H9 (cell line): ENCODE measurements at regions not wholly inside any gene's neighbourhood (a gene's known extent, or its start where the extent isn't known, plus 50 kb on each side); places are given as distances from the start of the nearest gene placed in this dataset.

Experiments
- DNase-seq: peaks from one replicate; pipeline ENCODE4 v3.0.0-alpha.2; 2017
- H2AFZ ChIP-seq: one replicate; pipeline ENCODE4 v1.6.1; 2013; ENCODE audit warnings: mild to moderate bottlenecking, low read length, control low read depth, moderate library complexity
- H2AK5ac ChIP-seq: 2 replicates; pipeline ENCODE4 v1.6.1; 2013; ENCODE audit warnings: low read length, control low read depth, mixed read lengths; ENCODE audit not compliant: insufficient read length
- H2BK120ac ChIP-seq: one replicate; pipeline ENCODE4 v1.6.1; 2013; ENCODE audit warnings: low read depth, mild to moderate bottlenecking, low read length, control low read depth, inconsistent platforms; ENCODE audit not compliant: poor library complexity, severe bottlenecking
- H2BK12ac ChIP-seq: 2 replicates; pipeline ENCODE4 v1.6.1; 2013; ENCODE audit warnings: low read length, control low read depth, mixed read lengths, low read depth; ENCODE audit not compliant: insufficient read length
- H2BK15ac ChIP-seq: 2 replicates; pipeline ENCODE4 v1.6.1; 2013; ENCODE audit warnings: low read depth, low read length, control low read depth
- H2BK20ac ChIP-seq: one replicate; pipeline ENCODE4 v1.6.1; 2013; ENCODE audit warnings: low read depth, mild to moderate bottlenecking, low read length, control low read depth, inconsistent platforms; ENCODE audit not compliant: poor library complexity, severe bottlenecking
- H2BK5ac ChIP-seq: 2 replicates; pipeline ENCODE4 v1.6.1; 2013; ENCODE audit warnings: low read length, control low read depth, mixed read lengths; ENCODE audit not compliant: insufficient read length
- H3K14ac ChIP-seq: 2 replicates; pipeline ENCODE4 v1.6.1; 2013; ENCODE audit warnings: low read length, control low read depth; ENCODE audit not compliant: insufficient read depth
- H3K18ac ChIP-seq: 2 replicates; pipeline ENCODE4 v1.6.1; 2013; ENCODE audit warnings: low read depth, mild to moderate bottlenecking, mixed read lengths, low read length, control low read depth; ENCODE audit not compliant: insufficient read length
- H3K23ac ChIP-seq: 2 replicates; pipeline ENCODE4 v1.6.1; 2013; ENCODE audit warnings: low read length, control low read depth, mixed read lengths, low read depth; ENCODE audit not compliant: insufficient read length
- H3K23me2 ChIP-seq: 2 replicates; pipeline ENCODE4 v1.6.1; 2013; ENCODE audit warnings: low read depth, mild to moderate bottlenecking, mixed read lengths, low read length, control low read depth; ENCODE audit not compliant: insufficient read length, poor library complexity, severe bottlenecking
- H3K27ac ChIP-seq: 2 replicates; pipeline ENCODE4 v1.5.1; 2013; ENCODE audit warnings: low read length, control low read depth, mixed read lengths, low read depth; ENCODE audit not compliant: insufficient read length
- H3K27me3 ChIP-seq: 2 replicates; pipeline ENCODE4 v1.6.1; 2013; ENCODE audit warnings: low read length, control low read depth, inconsistent platforms; ENCODE audit not compliant: insufficient read depth
- H3K4ac ChIP-seq: 2 replicates; pipeline ENCODE4 v1.6.1; 2013; ENCODE audit warnings: low read depth, mild to moderate bottlenecking, control low read depth, inconsistent platforms, low read length, moderate library complexity
- H3K4me1 ChIP-seq: 2 replicates; pipeline ENCODE4 v1.6.1; 2013; ENCODE audit warnings: low read length, control low read depth, inconsistent platforms; ENCODE audit not compliant: insufficient read depth
- H3K4me2 ChIP-seq: 2 replicates; pipeline ENCODE4 v1.6.1; 2013; ENCODE audit warnings: low read length, control low read depth, mixed read lengths; ENCODE audit not compliant: insufficient read length, insufficient read depth
- H3K56ac ChIP-seq: 2 replicates; pipeline ENCODE4 v1.6.1; 2013; ENCODE audit warnings: low read depth, mild to moderate bottlenecking, mixed read lengths, low read length, control low read depth; ENCODE audit not compliant: insufficient read length
- H3K79me1 ChIP-seq: 2 replicates; pipeline ENCODE4 v1.6.1; 2013; ENCODE audit warnings: low read depth, mild to moderate bottlenecking, moderate library complexity, low read length, control low read depth, inconsistent platforms; ENCODE audit not compliant: insufficient read depth, poor library complexity, severe bottlenecking
- H3K79me2 ChIP-seq: 2 replicates; pipeline ENCODE4 v1.6.1; 2013; ENCODE audit warnings: low read length, control low read depth, inconsistent platforms; ENCODE audit not compliant: insufficient read depth
- H3K9ac ChIP-seq: 2 replicates; pipeline ENCODE4 v1.6.1; 2013; ENCODE audit warnings: low read length, control low read depth, mixed read lengths; ENCODE audit not compliant: insufficient read length; ENCODE audit errors: extremely low read depth
- H3K9me3 ChIP-seq: one replicate; pipeline ENCODE4 v1.6.1; 2013; ENCODE audit warnings: low read depth, low read length, inconsistent platforms; ENCODE audit not compliant: control insufficient read depth
- H3T11ph ChIP-seq: one replicate; pipeline ENCODE4 v1.6.1; 2013; ENCODE audit warnings: mild to moderate bottlenecking, low read length, control low read depth, inconsistent platforms
- H4K20me1 ChIP-seq: one replicate; pipeline ENCODE4 v1.6.1; 2013; ENCODE audit not compliant: control insufficient read depth, insufficient read length, insufficient read depth
- H4K5ac ChIP-seq: 2 replicates; pipeline ENCODE4 v1.6.1; 2013; ENCODE audit warnings: low read depth, mild to moderate bottlenecking, mixed read lengths, low read length, control low read depth; ENCODE audit not compliant: insufficient read length
- H4K8ac ChIP-seq: replicated peaks from 2 replicates; pipeline ENCODE4 v1.6.1; 2013; ENCODE audit warnings: low read length, control low read depth, mixed read lengths, low read depth; ENCODE audit not compliant: insufficient read length
- H4K91ac ChIP-seq: 2 replicates; pipeline ENCODE4 v1.6.1; 2013; ENCODE audit warnings: low read depth, mild to moderate bottlenecking, moderate library complexity, mixed read lengths, low read length, control low read depth; ENCODE audit not compliant: insufficient read length
- H3K27ac Mint-ChIP-seq, 3 experiments: 2 replicates in 2 of 3; 3 replicates in 1 of 3; pipeline ENCODE4 v1.8.0; 2020 to 2021; ENCODE audit warnings: mixed read lengths in 3 of 3, mild to moderate bottlenecking in 1 of 3, moderate library complexity in 1 of 3
- H3K27me3 Mint-ChIP-seq: 2 replicates; pipeline ENCODE4 v1.8.0; 2021; ENCODE audit warnings: low read depth, mild to moderate bottlenecking, moderate library complexity, mixed read lengths
- H3K36me3 Mint-ChIP-seq, 3 experiments: 2 replicates in 2 of 3; 3 replicates in 1 of 3; pipeline ENCODE4 v1.8.0; 2020 to 2021; ENCODE audit warnings: low read depth in 3 of 3, mixed read lengths in 3 of 3; ENCODE audit not compliant: insufficient read depth in 1 of 3
- H3K4me1 Mint-ChIP-seq, 2 experiments: 2 replicates each; pipeline ENCODE4 v1.8.0; 2020; ENCODE audit warnings: mixed read lengths in 2 of 2
- H3K4me3 Mint-ChIP-seq, 2 experiments: 2 replicates in 1 of 2; 3 replicates in 1 of 2; pipeline ENCODE4 v1.8.0; 2020 to 2021; ENCODE audit warnings: mild to moderate bottlenecking in 2 of 2, mixed read lengths in 2 of 2, moderate library complexity in 1 of 2
- H3K9me3 Mint-ChIP-seq, 2 experiments: 2 replicates in 1 of 2; 3 replicates in 1 of 2; pipeline ENCODE4 v1.8.0; 2020; ENCODE audit warnings: mild to moderate bottlenecking in 2 of 2, mixed read lengths in 2 of 2, moderate library complexity in 1 of 2
- WGBS: extraction: QIAGEN DNeasy Blood & Tissue Kit; methylation state at CpG from one replicate; pipeline ENCODE4 v1.1.7; 2013; ENCODE audit warnings: missing lambda C conversion rate, low lambda C conversion rate, mixed read lengths; ENCODE audit not compliant: insufficient read length; ENCODE audit errors: extremely low coverage; 5-methylcytosine and 5-hydroxymethylcytosine counted together
- TF ChIP-seq, protein P1 (sequence below): fragments of 200-600 bp; sonication (generic); conservative IDR thresholded peaks from 3 replicates; pipeline ENCODE4 v1.8.0; 2021; ENCODE audit warnings: antibody characterized with exemption, mild to moderate bottlenecking

DNA sequence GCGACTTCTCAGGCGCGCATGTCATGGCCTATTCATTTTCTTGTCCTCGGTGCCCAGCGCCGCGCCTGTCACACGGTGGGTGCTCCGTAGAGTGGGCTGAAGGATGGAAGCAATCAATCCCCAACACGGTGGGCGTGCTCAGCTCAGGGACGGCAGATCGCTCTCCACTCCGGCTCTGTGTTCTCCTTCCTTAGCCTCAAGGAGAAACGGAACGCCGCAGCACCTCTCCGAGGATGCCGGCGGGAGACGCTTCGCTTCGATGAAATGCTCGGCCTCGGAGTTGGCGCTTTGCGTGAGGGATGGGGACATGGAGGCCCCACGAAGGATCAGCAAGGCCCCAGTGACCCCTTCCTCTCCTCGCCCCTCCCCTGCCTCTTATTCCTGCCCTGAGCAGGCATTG lies 199.5 kb downstream of the C9orf50 start:
- no peak overlapping the region for H2BK5ac ChIP-seq
- TF ChIP-seq, protein P1, sequence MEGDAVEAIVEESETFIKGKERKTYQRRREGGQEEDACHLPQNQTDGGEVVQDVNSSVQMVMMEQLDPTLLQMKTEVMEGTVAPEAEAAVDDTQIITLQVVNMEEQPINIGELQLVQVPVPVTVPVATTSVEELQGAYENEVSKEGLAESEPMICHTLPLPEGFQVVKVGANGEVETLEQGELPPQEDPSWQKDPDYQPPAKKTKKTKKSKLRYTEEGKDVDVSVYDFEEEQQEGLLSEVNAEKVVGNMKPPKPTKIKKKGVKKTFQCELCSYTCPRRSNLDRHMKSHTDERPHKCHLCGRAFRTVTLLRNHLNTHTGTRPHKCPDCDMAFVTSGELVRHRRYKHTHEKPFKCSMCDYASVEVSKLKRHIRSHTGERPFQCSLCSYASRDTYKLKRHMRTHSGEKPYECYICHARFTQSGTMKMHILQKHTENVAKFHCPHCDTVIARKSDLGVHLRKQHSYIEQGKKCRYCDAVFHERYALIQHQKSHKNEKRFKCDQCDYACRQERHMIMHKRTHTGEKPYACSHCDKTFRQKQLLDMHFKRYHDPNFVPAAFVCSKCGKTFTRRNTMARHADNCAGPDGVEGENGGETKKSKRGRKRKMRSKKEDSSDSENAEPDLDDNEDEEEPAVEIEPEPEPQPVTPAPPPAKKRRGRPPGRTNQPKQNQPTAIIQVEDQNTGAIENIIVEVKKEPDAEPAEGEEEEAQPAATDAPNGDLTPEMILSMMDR, result no peak
- H3K56ac ChIP-seq, result no peak overlapping the region
- no peak overlapping the region for H3K14ac ChIP-seq
- no peak overlapping the region for H4K91ac ChIP-seq
- no peak overlapping the region for H3K27ac ChIP-seq
- Mint-ChIP-seq H3K36me3 (no peaks in the 10 kb centered on the region; a peak in 1 of 7 replicates), H3K27ac (peak overlapping the region in 1 of 3 experiments; percentile 92; a peak in 1 of 7 replicates), H3K27me3 (peaks cover 16% of the 10 kb centered on the region), H3K4me3 (no peak overlapping the region), H3K4me1 (peaks cover 8 to 21% of the 10 kb centered on the region in 2 experiments), H3K9me3 (no peaks in the 10 kb centered on the region; a peak in 1 of 5 replicates)
- H2BK20ac ChIP-seq, result no peak overlapping the region
- no peaks in the 10 kb centered on the region for H3K23me2 ChIP-seq
- H4K8ac ChIP-seq, result no peak overlapping the region
- no peak overlapping the region for H3K4me2 ChIP-seq
- H3T11ph ChIP-seq, result no peak overlapping the region
- H3K4me1 ChIP-seq, result no peaks in the 10 kb centered on the region
- H3K4ac ChIP-seq, result no peak overlapping the region
- no peak overlapping the region for H2AFZ ChIP-seq
- H3K9me3 ChIP-seq, result no peaks in the 10 kb centered on the region
- H3K23ac ChIP-seq, result no peak overlapping the region
- no peaks in the 10 kb centered on the region for H3K79me1 ChIP-seq
- H2BK12ac ChIP-seq, result no peak overlapping the region
- H3K27me3 ChIP-seq, result no peaks in the 10 kb centered on the region
- no peaks in the 10 kb centered on the region for H4K20me1 ChIP-seq
- no peak overlapping the region for H2BK15ac ChIP-seq
- H3K79me2 ChIP-seq, result no peaks in the 10 kb centered on the region
- H3K9ac ChIP-seq, result no peak overlapping the region
- no peak overlapping the region for H4K5ac ChIP-seq
- H3K18ac ChIP-seq, result no peak overlapping the region
- no peak overlapping the region for H2AK5ac ChIP-seq
- no CpG with 5 or more reads among the region's 29 CpGs for WGBS
- no peak for DNase-seq
- H2BK120ac ChIP-seq, result no peak overlapping the region
